BJ (cell line): ENCODE measurements at regions not wholly inside any gene's neighbourhood (a gene's known extent, or its start where the extent isn't known, plus 50 kb on each side); places are given as distances from the start of the nearest gene placed in this dataset.

Experiments
- CTCF ChIA-PET: fragments of 350-600 bp; formaldehyde crosslinking; extraction: SDS; loops from one replicate; lab custom pipeline; 2021; ENCODE audit warnings: antibody characterized with exemption, inconsistent platforms; lab: Yijun Ruan, JAX
- POLR2A ChIA-PET: fragments of 300-600 bp; sonication (Branson Sonifier 250); formaldehyde crosslinking; extraction: SDS; loops from one replicate; lab custom pipeline; 2021; ENCODE audit warnings: antibody characterized with exemption; lab: Charles Lee
- DNase-seq: peaks from one replicate; pipeline ENCODE4 v3.0.0-alpha.2; 2011; ENCODE audit warnings: low read depth
- H3K27me3 ChIP-seq: 2 replicates; pipeline ENCODE4 v1.6.0; 2011; ENCODE audit warnings: low read length; ENCODE audit not compliant: control insufficient read depth, insufficient read depth
- H3K36me3 ChIP-seq: 2 replicates; pipeline ENCODE4 v1.5.1; 2011; ENCODE audit warnings: low read length; ENCODE audit not compliant: control insufficient read depth, insufficient read depth
- H3K4me3 ChIP-seq: 2 replicates; pipeline ENCODE4 v1.5.1; 2011; ENCODE audit warnings: low read depth, mild to moderate bottlenecking, control low read depth, low read length
- CTCF ChIP-seq: IDR thresholded peaks from 2 replicates; pipeline ENCODE4 v1.5.1; 2011; ENCODE audit warnings: low read depth, mild to moderate bottlenecking, control low read depth, inconsistent platforms, low read length, moderate library complexity; ENCODE audit not compliant: insufficient read depth

GRCh38 chr1:106517224-106517623, 539.2 kb upstream of the PRMT6 start:
- H3K4me3 ChIP-seq, result no peak overlapping the region
- no peak for DNase-seq
- CTCF ChIA-PET, result no interaction called here

GRCh38 chr1:106523497-106523896, 533.0 kb upstream of the PRMT6 start:
- Histone ChIP-seq H3K36me3 (no peaks in the 10 kb centered on the region), H3K27me3 (no peaks in the 10 kb centered on the region), H3K4me3 (no peak overlapping the region)
- ChIA-PET POLR2A (no interaction called here), CTCF (no interaction called here)
- DNase-seq, result no peak
- TF ChIP-seq CTCF, result no peak

More at GRCh38 chr1:106517224-106517623, 539.2 kb upstream of the PRMT6 start:
- no peak for TF ChIP-seq CTCF
- POLR2A ChIA-PET, result no interaction called here
- Histone ChIP-seq H3K27me3 (no peaks in the 10 kb centered on the region), H3K36me3 (no peaks in the 10 kb centered on the region)

- ChIA-PET POLR2A (no interaction called here), CTCF (interaction anchor here (0.6 kb wide), 1 partner anchor 251 kb away, joined by 3 read pairs; no protein-coding TSS in a partner anchor)
- Histone ChIP-seq H3K4me3 (no peak overlapping the region), H3K27me3 (no peaks in the 10 kb centered on the region), H3K36me3 (no peaks in the 10 kb centered on the region)
- no peak for DNase-seq
- no peak for TF ChIP-seq CTCF
Observed at GRCh38 chr1:106524631-106525030, 531.8 kb upstream of the PRMT6 start.

GRCh38 chr1:106526650-106527049, 529.8 kb upstream of the PRMT6 start:
- Histone ChIP-seq H3K36me3 (no peaks in the 10 kb centered on the region), H3K4me3 (no peak overlapping the region), H3K27me3 (no peaks in the 10 kb centered on the region)
- TF ChIP-seq CTCF, result no peak
- CTCF ChIA-PET, result no interaction called here
- peak; percentile 68 for DNase-seq
- POLR2A ChIA-PET, result interaction anchor here (0.6 to 0.7 kb wide), 2 partner anchors 10 to 95 kb away, joined by 3 read pairs; no protein-coding TSS in a partner anchor

GRCh38 chr1:106534612-106535011, 521.9 kb upstream of the PRMT6 start:
- no peaks in the 10 kb centered on the region for H3K36me3 ChIP-seq
- ChIA-PET CTCF (interaction anchor here (1.0 kb wide), 1 partner anchor 32 kb away, joined by 3 read pairs; no protein-coding TSS in a partner anchor), POLR2A (no interaction called here)
- no peaks in the 10 kb centered on the region for H3K27me3 ChIP-seq
- TF ChIP-seq CTCF, result no peak
- no peak for DNase-seq
- H3K4me3 ChIP-seq, result no peak overlapping the region
